ENCODE measurements at regions not wholly inside any gene's neighbourhood (a gene's known extent, or its start where the extent isn't known, plus 50 kb on each side); places are given as distances from the start of the nearest gene placed in this dataset.

DNA sequence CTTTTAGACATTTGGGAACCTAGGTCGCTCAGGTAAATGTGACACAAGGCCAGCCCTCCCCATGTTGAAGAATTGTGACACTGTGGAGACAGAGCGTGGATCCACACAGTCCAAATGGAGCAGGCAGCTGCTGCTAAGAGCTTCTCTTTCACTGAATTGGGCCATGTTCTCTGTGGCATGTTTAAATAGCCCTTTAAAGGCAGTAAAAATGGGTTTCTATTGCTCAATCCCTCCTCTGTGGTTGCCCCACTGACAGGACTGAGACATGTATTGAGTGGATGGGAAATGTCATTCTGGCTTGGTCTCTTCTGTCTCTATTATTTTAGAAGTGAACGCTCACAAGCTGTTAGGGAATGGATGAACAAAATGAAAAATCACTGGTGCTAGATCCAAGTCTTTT is 84.0 kb upstream of the PRICKLE1 start:
- DNase-seq (ENCODE audit: low spot score): no peak

GRCh38 chr12:42670719-42671118 is 81.2 kb upstream of the PRICKLE1 start:
- DNase-seq (ENCODE audit: low spot score): no peak

DNA sequence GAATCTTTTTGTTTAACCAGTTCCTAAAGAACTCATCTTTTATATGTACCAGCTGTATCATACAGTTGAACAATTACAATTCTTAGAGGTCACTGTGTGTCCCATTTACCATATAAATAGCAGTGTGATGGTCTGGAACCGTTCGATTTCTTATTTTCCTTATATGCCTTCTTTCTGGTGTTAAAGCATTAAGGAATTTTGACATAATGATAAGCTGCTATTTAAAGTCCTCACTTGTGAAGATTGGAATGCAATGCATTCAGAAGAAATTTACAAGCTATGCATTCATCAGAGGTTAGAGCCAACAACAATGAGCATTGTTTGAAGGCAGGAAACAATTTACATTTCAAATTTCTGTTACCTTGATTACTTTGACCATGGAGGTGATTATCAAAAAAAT is 80.0 kb upstream of the PRICKLE1 start:
- no peak for DNase-seq (ENCODE audit: low spot score)

DNA sequence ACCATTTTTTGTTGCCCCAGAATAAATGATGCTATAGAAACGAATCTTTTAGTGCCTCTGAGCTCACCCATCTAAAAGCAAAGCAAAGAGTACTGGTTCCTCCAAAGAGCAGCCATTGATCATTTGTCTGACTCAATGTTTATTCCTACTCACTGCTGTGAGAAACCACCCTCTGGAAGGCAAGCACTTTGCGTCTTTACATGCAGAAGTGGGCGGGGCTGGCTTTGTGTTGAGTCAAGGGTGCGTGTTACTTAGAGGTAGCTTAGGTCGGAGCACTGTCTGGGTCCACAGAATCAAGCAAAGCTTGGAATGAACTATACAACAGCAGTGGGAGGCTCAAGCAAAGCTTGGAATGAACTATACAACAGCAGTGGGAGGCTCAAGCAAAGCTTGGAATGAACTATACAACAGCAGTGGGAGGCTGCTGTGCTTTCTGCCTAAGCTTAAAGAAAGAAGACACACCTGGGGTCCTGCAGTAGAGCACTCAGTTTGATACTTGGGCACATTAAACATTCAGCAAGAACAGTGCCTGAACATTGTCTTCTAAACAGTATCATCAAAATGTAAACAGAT is 77.2 kb upstream of the PRICKLE1 start:
- DNase-seq (ENCODE audit: low spot score): no peak

DNA sequence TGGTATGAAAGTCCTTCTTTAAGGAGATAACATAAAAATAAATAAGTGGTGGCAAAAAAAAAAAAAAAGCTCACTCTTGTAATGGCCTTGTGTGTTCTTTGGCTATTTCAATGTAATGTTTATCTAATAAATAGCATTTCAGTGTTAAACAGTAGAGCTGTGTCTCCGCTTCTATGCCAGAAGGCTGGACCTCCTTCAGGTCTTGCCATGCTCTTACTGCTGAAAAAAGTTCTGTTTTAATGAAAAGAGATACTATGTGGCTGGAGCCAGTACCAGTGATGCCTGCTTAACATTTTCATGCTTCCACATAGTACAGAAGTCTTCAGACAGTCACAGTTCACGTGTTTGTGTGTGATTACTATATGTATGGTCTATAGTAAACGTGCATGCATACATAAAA is 74.1 kb upstream of the PRICKLE1 start:
- no peak for DNase-seq (ENCODE audit: low spot score)

GRCh38 chr12:42660968-42661937 is 71.7 kb upstream of the PRICKLE1 start:
- no peak for DNase-seq (ENCODE audit: low spot score)

GRCh38 chr12:42660117-42660516 is 70.6 kb upstream of the PRICKLE1 start:
- DNase-seq (ENCODE audit: low spot score): no peak

- DNase-seq (ENCODE audit: low spot score): no peak
Measured at GRCh38 chr12:42652048-42652447, 62.5 kb upstream of the PRICKLE1 start.

GRCh38 chr12:42648061-42648460 is 58.5 kb upstream of the PRICKLE1 start:
- no peak for DNase-seq (ENCODE audit: low spot score)

GRCh38 chr12:42643881-42644579 is 54.5 kb upstream of the PRICKLE1 start:
- peak; percentile 71 for DNase-seq (ENCODE audit: low spot score)

GRCh38 chr12:42641221-42641885 is 51.8 kb upstream of the PRICKLE1 start:
- no peak for DNase-seq (ENCODE audit: low spot score)

- no peak for DNase-seq (ENCODE audit: low spot score)
Measured at GRCh38 chr12:42640391-42640790, 50.8 kb upstream of the PRICKLE1 start.

DNA sequence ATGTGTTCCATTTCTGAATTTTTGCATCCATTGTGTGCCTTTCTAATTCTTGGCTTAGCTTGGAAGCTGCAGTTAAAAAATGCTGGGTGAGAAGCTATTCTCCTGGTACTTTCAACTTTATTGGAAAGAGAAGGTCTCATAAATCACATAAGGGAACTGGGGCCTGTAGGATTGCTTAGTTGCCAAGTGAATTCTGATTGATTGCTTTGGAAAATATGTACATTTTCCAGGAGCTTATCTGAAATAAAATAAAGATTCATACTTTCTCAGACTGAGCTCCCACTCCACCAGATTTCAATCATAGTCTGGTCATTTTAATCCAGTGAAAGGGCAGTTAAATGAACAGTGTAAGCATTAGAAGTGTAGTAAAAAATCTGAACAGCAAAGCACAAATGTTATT is 50.0 kb upstream of the PRICKLE1 start:
- no peak for DNase-seq (ENCODE audit: low spot score)

Measured in LoVo (cell line).